ENCODE measurements at regions not wholly inside any gene's neighbourhood (a gene's known extent, or its start where the extent isn't known, plus 50 kb on each side); places are given as distances from the start of the nearest gene placed in this dataset.

DNA sequence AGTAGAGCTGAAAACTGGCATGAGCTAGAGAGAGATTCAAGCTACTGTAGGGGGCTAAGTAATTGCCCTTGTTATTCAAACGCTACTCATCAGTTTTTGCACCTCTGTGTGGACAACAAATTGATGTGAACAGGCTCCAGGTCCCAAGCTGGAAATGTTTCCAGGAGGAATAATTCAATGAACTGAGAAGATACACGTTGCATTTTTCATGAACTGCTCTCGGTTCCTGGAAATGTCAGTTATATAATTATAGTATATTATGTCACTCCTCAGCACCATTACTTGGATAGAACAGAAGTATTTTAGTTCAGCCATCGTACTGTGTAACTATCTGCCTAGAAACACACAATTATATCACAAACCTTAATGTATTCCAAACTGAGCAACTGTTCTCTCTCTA is 65.9 kb upstream of the A1CF start:
- in situ Hi-C loops (cut with MboI; ENCODE audit: low sequenced_read_pairs in 4 of 4), result no loop called here
- Histone ChIP-seq H3K4me1 (peaks cover 0 to 7% of the 10 kb centered on the region in 2 donors), H3K9me3 (no peaks in the 10 kb centered on the region), H3K27ac (no peak overlapping the region), H3K4me3 (no peak overlapping the region), H3K27me3 (no peaks in the 10 kb centered on the region), H3K36me3 (no peaks in the 10 kb centered on the region)
- TF ChIP-seq, protein P1, sequence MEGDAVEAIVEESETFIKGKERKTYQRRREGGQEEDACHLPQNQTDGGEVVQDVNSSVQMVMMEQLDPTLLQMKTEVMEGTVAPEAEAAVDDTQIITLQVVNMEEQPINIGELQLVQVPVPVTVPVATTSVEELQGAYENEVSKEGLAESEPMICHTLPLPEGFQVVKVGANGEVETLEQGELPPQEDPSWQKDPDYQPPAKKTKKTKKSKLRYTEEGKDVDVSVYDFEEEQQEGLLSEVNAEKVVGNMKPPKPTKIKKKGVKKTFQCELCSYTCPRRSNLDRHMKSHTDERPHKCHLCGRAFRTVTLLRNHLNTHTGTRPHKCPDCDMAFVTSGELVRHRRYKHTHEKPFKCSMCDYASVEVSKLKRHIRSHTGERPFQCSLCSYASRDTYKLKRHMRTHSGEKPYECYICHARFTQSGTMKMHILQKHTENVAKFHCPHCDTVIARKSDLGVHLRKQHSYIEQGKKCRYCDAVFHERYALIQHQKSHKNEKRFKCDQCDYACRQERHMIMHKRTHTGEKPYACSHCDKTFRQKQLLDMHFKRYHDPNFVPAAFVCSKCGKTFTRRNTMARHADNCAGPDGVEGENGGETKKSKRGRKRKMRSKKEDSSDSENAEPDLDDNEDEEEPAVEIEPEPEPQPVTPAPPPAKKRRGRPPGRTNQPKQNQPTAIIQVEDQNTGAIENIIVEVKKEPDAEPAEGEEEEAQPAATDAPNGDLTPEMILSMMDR (IDR thresholded peaks at IDR 0.05 in 4 of 5, conservative IDR thresholded peaks at IDR 0.05 in 1 of 5), result no peak
- TF ChIP-seq POLR2A (IDR thresholded peaks at IDR 0.05), result no peak
- intact Hi-C loops (cut with DNase I; ENCODE audit: low total_unique reads), result no loop called here
- DNase-seq, result no peak
- no peak for ATAC-seq

DNA sequence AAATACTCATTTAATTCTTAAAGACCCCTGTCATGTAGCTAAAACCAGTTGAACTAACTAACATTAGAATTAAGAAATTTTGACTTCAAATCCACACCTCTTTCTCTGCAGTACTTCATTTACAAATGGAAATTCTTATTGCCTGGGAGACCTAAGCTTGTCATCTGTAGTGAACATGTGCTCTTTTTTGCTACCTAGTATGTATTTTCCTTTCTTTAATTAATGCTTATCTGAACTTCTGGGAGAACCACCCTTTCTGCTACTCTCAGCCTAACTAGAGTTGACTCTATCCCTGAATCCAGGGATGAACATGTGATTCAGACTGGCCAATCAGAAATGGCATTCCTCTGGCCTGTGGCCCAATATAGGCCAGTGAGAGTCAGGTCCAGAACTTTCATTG is 75.9 kb upstream of the A1CF start:
- intact Hi-C loops (cut with DNase I; ENCODE audit: low total_unique reads), result no loop called here
- no peaks in the 10 kb centered on the region for H3K27me3 ChIP-seq
- H3K4me3 ChIP-seq, result no peak overlapping the region
- no peak overlapping the region for H3K27ac ChIP-seq
- no peaks in the 10 kb centered on the region for H3K9me3 ChIP-seq
- in situ Hi-C loops (cut with MboI; ENCODE audit: low sequenced_read_pairs in 4 of 4), result no loop called here
- TF ChIP-seq, protein P1 (IDR thresholded peaks at IDR 0.05 in 4 of 5, conservative IDR thresholded peaks at IDR 0.05 in 1 of 5), result no peak
- no peak for TF ChIP-seq POLR2A (IDR thresholded peaks at IDR 0.05)
- DNase-seq (no peak), ATAC-seq (no peak)
- no peaks in the 10 kb centered on the region for H3K4me1 ChIP-seq
- H3K36me3 ChIP-seq, result no peaks in the 10 kb centered on the region

DNA sequence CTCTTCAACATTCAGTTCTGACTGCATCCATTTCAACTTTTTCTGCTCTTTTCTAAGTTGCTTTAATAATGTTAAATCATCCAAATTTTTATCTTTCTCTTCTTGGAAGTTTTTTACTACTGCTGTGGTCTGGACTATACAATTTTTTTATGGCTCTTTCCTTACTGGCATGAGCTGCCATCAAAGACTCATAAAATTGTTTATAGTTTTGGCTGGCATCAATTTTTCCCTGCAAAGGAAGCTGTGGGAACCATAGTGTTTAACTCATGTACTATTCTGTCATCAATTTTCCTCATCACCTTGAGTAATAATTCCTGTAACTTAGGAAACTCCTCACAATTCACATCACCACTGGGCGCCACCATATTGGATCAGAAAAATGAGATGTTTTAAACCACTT is 77.6 kb upstream of the A1CF start:
- Histone ChIP-seq H3K27ac (no peak overlapping the region), H3K36me3 (no peaks in the 10 kb centered on the region), H3K27me3 (no peaks in the 10 kb centered on the region), H3K4me3 (no peak overlapping the region), H3K9me3 (no peaks in the 10 kb centered on the region), H3K4me1 (no peaks in the 10 kb centered on the region)
- in situ Hi-C loops (cut with MboI; ENCODE audit: low sequenced_read_pairs in 4 of 4) (no loop called here), intact Hi-C loops (cut with DNase I; ENCODE audit: low total_unique reads) (no loop called here)
- DNase-seq (no peak), ATAC-seq (no peak)
- TF ChIP-seq, protein P1 (IDR thresholded peaks at IDR 0.05 in 4 of 5, conservative IDR thresholded peaks at IDR 0.05 in 1 of 5), result no peak
- no peak for TF ChIP-seq POLR2A (IDR thresholded peaks at IDR 0.05)

DNA sequence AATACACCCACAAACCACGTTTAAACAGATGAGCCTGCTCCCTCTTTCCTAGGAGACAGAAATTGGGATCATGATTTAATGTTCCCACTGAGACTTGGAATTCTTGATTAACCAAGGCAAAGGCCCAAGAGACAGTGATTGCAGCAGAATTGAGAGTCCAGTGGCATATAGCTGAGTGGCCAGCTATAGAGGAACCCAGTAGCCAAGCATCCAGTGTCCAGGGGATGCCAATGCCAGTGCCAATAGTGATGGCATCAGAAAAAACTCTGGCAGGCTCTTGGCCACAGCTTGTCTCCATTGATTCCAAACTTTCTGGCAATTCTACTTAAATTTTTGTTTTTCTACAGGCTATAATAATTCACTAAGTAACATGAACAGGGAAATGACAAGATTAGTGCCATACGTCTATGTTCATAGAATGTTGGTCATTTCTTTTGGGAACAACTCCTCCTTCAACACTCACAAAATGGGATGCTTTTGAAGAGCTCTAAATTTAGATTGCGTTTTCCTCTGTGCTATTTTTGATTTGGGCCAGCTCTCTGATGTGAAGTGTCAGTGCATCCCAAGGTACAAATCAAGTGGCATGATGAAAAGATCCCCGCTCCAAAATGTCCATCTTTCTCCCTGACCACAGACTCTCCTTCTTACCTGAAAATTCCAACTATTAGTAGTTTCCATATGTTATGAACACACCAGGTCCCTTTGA is 83.1 kb upstream of the A1CF start:
- Histone ChIP-seq H3K27ac (no peak overlapping the region), H3K36me3 (no peaks in the 10 kb centered on the region), H3K4me3 (no peak overlapping the region), H3K27me3 (no peaks in the 10 kb centered on the region), H3K9me3 (no peaks in the 10 kb centered on the region), H3K4me1 (peaks cover 0 to 8% of the 10 kb centered on the region in 2 donors)
- DNase-seq (no peak), ATAC-seq (no peak)
- intact Hi-C loops (cut with DNase I; ENCODE audit: low total_unique reads) (no loop called here), in situ Hi-C loops (cut with MboI; ENCODE audit: low sequenced_read_pairs in 4 of 4) (no loop called here)
- TF ChIP-seq, protein P1 (IDR thresholded peaks at IDR 0.05 in 4 of 5, conservative IDR thresholded peaks at IDR 0.05 in 1 of 5), result no peak
- TF ChIP-seq POLR2A (IDR thresholded peaks at IDR 0.05), result no peak

DNA sequence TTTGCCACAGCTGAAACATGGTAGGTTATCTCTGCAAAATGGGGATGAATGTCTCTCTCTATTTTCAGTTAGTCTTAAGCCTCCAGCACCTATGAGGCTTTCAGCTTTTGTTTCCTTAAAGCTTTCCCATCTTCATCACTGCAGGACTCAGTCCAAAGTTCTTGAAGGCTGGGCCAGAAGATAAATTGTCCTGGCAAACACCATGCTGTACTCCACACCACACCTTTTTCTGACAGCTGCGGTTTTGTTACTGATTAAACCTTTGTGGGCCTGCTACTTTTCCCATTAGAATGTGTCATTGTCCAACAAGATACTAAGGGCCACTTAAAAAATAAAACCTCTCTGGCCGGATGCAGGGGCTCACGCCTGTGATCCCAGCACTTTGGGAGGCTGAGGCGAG is 87.2 kb upstream of the A1CF start:
- no peaks in the 10 kb centered on the region for H3K36me3 ChIP-seq
- no peak overlapping the region for H3K27ac ChIP-seq
- no peak overlapping the region for H3K4me3 ChIP-seq
- H3K27me3 ChIP-seq, result no peaks in the 10 kb centered on the region
- intact Hi-C loops (cut with DNase I; ENCODE audit: low total_unique reads), result no loop called here
- H3K9me3 ChIP-seq, result no peaks in the 10 kb centered on the region
- ATAC-seq (no peak), DNase-seq (no peak)
- TF ChIP-seq, protein P1 (IDR thresholded peaks at IDR 0.05 in 4 of 5, conservative IDR thresholded peaks at IDR 0.05 in 1 of 5), result no peak
- no peak for TF ChIP-seq POLR2A (IDR thresholded peaks at IDR 0.05)
- peaks cover 0 to 8% of the 10 kb centered on the region in 2 donors for H3K4me1 ChIP-seq
- in situ Hi-C loops (cut with MboI; ENCODE audit: low sequenced_read_pairs in 4 of 4), result no loop called here
